ENCODE measurements at regions not wholly inside any gene's neighbourhood (a gene's known extent, or its start where the extent isn't known, plus 50 kb on each side); places are given as distances from the start of the nearest gene placed in this dataset.

- Histone ChIP-seq H3K4me3 (ENCODE audit: low read length) (no peak overlapping the region), H3K9me3 (ENCODE audit: control insufficient read depth, low read length) (no peaks in the 10 kb centered on the region), H3K36me3 (ENCODE audit: control insufficient read depth, insufficient read depth, low read length) (no peaks in the 10 kb centered on the region), H3K27ac (ENCODE audit: low read depth, low read length) (no peak overlapping the region), H3K4me1 (ENCODE audit: control insufficient read depth, insufficient read depth, low read length) (peaks cover 4% of the 10 kb centered on the region), H3K9ac (ENCODE audit: extremely low read depth, low read length, poor library complexity, severe bottlenecking) (no peak overlapping the region), H3K27me3 (ENCODE audit: control insufficient read depth, insufficient read depth, low read length, poor library complexity, severe bottlenecking) (no peaks in the 10 kb centered on the region)
- Mint-ChIP-seq H3K9me3 (no peaks in the 10 kb centered on the region), H3K4me1 (peaks cover 26% of the 10 kb centered on the region), H3K4me3 (no peak overlapping the region), H3K36me3 (ENCODE audit: low read depth) (no peaks in the 10 kb centered on the region), H3K27ac (no peak overlapping the region), H3K27me3 (ENCODE audit: insufficient read depth) (no peaks in the 10 kb centered on the region)
- 72 to 90% methylated on average over 8 to 10 of the region's 10 CpGs for WGBS, 2 experiments (ENCODE audit: insufficient coverage in 1 of 2, insufficient read length in 1 of 2)
- no peak for DNase-seq
- no peak for TF ChIP-seq CTCF (conservative IDR thresholded peaks at IDR 0.05)
These were observed 472.9 kb downstream of the MATN1 start for GRCh38 chr1:30250338-30250983.

GRCh38 chr1:30249446-30250337 lies 473.7 kb downstream of the MATN1 start:
- Histone ChIP-seq H3K27ac (ENCODE audit: low read depth, low read length) (no peak overlapping the region), H3K9ac (ENCODE audit: extremely low read depth, low read length, poor library complexity, severe bottlenecking) (no peak overlapping the region), H3K4me3 (ENCODE audit: low read length) (no peak overlapping the region), H3K4me1 (ENCODE audit: control insufficient read depth, insufficient read depth, low read length) (peaks cover 7% of the 10 kb centered on the region), H3K9me3 (ENCODE audit: control insufficient read depth, low read length) (no peaks in the 10 kb centered on the region), H3K36me3 (ENCODE audit: control insufficient read depth, insufficient read depth, low read length) (no peaks in the 10 kb centered on the region), H3K27me3 (ENCODE audit: control insufficient read depth, insufficient read depth, low read length, poor library complexity, severe bottlenecking) (no peaks in the 10 kb centered on the region)
- Mint-ChIP-seq H3K27ac (no peak overlapping the region), H3K9me3 (no peaks in the 10 kb centered on the region), H3K27me3 (ENCODE audit: insufficient read depth) (no peaks in the 10 kb centered on the region), H3K36me3 (ENCODE audit: low read depth) (no peaks in the 10 kb centered on the region), H3K4me3 (no peak overlapping the region), H3K4me1 (peaks cover 29% of the 10 kb centered on the region)
- DNase-seq: no peak
- 91 to 94% methylated on average over 10 to 16 of the region's 16 CpGs for WGBS, 2 experiments (ENCODE audit: insufficient coverage in 1 of 2, insufficient read length in 1 of 2)
- TF ChIP-seq CTCF (conservative IDR thresholded peaks at IDR 0.05): no peak

- Mint-ChIP-seq H3K9me3 (no peaks in the 10 kb centered on the region), H3K36me3 (ENCODE audit: low read depth) (no peaks in the 10 kb centered on the region), H3K4me1 (peaks cover 39% of the 10 kb centered on the region), H3K27me3 (ENCODE audit: insufficient read depth) (no peaks in the 10 kb centered on the region), H3K27ac (no peak overlapping the region), H3K4me3 (no peak overlapping the region)
- WGBS, 2 experiments (ENCODE audit: insufficient coverage in 1 of 2, insufficient read length in 1 of 2): 95 to 96% methylated on average over 3 of the region's 3 CpGs
- H3K36me3 ChIP-seq (ENCODE audit: control insufficient read depth, insufficient read depth, low read length): no peaks in the 10 kb centered on the region
- peaks cover 9% of the 10 kb centered on the region for H3K4me1 ChIP-seq (ENCODE audit: control insufficient read depth, insufficient read depth, low read length)
- DNase-seq: no peak
- no peak overlapping the region for H3K4me3 ChIP-seq (ENCODE audit: low read length)
- no peaks in the 10 kb centered on the region for H3K9me3 ChIP-seq (ENCODE audit: control insufficient read depth, low read length)
- H3K27ac ChIP-seq (ENCODE audit: low read depth, low read length): no peak overlapping the region
- no peak overlapping the region for H3K9ac ChIP-seq (ENCODE audit: extremely low read depth, low read length, poor library complexity, severe bottlenecking)
- TF ChIP-seq CTCF (conservative IDR thresholded peaks at IDR 0.05): no peak
- H3K27me3 ChIP-seq (ENCODE audit: control insufficient read depth, insufficient read depth, low read length, poor library complexity, severe bottlenecking): no peaks in the 10 kb centered on the region
These were observed 474.6 kb downstream of the MATN1 start for GRCh38 chr1:30248774-30249173.

Measured in endodermal cell (in vitro differentiated cells).